Lower leg skin (tissue), 3 donors: ENCODE measurements at regions not wholly inside any gene's neighbourhood (a gene's known extent, or its start where the extent isn't known, plus 50 kb on each side); places are given as distances from the start of the nearest gene placed in this dataset.

ENCODE experiments used
- CTCF ChIP-seq, 3 donors: fragments of 450-650 bp; IDR thresholded peaks; one replicate each; pipeline ENCODE4 v1.5.1; 2016; ENCODE audit warnings: antibody characterized with exemption in 3 of 3, mild to moderate bottlenecking in 3 of 3, moderate library complexity in 2 of 3
- POLR2A ChIP-seq, 2 donors: fragments of 450-650 bp; IDR thresholded peaks; one replicate each; pipeline ENCODE4 v1.6.1; 2016 to 2017; ENCODE audit warnings: antibody characterized with exemption in 2 of 2, mild to moderate bottlenecking in 1 of 2, moderate library complexity in 1 of 2

- TF ChIP-seq CTCF (IDR thresholded peaks at IDR 0.05), result no peak
- TF ChIP-seq POLR2A (IDR thresholded peaks at IDR 0.05), result no peak
Measured at GRCh38 chr12:94702696-94703095, 52.3 kb upstream of the TMCC3 start.
